ENCODE measurements at regions not wholly inside any gene's neighbourhood (a gene's known extent, or its start where the extent isn't known, plus 50 kb on each side); places are given as distances from the start of the nearest gene placed in this dataset.
A peak's percentile ranks its signal among the peaks of the same experiment; 100 is the strongest.
"Not testable (repeated sequence)": the region's sequence is repeated elsewhere in the genome, so short reads cannot be mapped to it uniquely, and the experiment has no call there.

DNA sequence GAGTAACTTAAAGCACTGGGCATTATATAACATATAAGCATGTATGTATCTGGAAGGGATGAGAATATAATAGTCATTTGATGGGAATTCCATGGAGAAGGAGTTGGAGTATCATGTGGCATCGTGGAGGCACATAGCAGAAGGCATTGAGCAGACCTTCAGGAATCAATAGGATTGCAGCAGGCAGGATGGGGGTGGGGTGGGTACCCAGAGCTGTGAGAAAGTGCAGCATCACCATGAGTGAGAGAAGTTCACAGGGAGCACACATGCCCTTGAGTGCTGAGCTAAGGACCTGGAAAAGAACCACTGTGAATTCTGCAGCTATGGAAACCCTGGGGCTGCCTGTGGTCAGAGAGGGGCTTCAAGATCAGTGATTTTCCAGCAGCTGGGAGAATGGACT is 57.3 kb downstream of the MED10 start:
- no peak for DNase-seq

DNA sequence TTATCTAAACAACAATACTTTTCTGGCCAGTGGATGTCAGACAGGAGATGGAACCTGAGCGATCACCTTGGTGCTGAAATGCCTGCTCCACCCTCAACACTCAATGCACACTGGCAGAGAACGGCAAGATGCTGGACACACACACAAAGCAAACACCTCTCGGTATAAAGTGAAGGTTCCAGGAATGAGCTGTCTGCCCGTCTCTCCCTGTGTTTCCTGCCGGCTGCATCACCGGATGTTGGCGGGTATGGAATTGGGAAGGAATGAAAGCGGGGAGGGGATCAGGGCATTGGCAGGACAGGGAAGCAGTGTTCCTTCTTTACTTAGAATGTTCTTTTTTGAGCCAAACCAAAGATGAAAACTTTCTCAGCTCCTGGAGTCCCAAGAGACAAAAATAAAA is 59.2 kb downstream of the MED10 start:
- DNase-seq: no peak

DNA sequence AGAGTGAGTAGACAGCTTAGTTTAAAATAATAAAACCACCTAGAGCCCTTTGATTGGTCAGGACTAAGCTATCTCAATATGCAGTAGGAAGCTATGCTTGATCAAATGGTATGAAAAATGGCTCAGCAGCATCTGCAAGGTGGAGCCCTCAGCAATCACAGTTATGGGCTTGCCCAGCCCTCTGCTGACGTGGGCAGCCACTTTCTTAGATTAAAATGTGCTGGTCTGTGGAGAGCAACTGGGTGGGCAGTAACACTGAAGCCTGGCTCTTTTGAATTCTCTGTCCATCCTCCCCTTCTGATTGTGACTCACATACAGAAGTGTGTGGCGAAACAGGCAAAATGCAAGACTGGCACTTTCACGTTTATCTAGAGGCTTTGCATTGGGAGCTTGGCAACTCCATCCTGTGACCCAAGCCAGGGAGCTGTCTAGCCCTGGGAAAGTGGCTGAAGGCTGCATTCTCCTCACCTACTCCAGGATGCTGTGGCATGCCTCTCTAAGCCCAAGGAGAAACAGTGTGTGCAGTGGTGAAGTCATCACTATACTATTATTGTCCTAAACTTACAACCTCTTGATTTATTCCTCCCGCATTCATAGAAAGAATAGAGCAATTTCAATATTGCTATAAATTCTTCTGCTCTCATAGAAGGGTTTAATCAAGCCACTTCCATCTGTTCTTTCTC is 61.1 kb downstream of the MED10 start:
- no peak for DNase-seq

DNA sequence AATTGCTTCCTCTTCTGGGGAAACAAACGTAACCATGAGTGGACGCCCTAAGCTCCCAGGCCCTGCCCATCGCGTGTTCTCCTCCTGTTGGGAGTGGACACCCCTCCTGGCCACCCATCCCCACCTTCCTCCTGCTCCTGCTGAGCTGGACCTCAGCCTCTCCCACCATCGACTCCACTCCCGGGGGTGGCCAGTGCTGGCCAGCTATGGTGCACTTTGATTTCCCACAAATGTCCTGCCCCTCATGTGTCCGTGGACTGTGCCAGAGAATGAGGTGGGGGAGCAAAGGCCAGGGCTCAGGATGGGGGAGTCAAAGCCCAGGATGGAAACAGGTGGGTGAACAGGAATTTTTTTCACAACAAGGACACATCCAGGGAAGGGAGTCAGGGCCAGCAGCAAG is 62.8 kb downstream of the MED10 start:
- DNase-seq: no peak

DNA sequence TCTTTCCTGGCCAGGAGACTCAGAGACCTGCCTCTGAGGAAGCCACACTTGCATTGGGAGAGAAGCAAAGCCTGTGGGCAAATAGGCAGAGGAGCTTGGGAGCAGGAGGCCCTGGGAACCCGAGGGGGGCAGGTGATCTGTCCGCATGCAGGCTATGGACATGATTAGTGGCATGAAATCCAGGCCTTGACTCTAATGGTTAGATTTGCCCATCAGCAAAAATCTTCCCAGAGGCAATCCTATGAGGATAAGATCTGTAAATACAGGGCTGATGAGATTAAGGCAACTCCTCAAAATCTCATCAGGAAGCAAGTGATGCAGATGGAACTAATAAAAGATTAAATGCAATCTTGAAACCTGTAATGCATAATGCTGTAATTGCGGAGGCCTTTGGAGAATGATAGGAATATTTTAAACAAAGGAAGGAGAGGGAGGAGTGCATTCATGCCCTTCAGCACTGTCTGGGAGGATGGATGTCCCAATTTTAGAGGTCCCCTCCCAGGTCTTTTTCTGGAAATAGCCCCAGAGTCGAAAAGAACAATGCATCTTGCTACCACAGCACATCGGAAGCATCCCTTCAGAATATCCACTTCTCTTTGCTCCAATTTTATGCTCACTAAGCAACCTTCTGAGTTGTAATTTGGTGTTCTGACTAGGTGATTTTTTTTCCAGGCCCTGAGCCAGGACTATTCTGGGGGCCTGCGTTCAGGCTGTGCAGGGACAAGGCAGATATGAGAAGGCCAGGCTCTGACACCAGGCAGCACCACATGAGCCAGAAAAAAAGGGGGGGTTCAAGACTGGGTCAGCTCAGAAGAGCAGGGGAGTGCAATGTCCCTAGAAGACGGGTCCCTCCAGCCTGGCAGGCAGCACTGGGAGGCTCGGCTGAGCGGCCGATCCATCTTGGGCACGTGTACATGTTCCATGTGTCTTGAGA is 66.5 kb downstream of the MED10 start:
- no peak for DNase-seq

DNA sequence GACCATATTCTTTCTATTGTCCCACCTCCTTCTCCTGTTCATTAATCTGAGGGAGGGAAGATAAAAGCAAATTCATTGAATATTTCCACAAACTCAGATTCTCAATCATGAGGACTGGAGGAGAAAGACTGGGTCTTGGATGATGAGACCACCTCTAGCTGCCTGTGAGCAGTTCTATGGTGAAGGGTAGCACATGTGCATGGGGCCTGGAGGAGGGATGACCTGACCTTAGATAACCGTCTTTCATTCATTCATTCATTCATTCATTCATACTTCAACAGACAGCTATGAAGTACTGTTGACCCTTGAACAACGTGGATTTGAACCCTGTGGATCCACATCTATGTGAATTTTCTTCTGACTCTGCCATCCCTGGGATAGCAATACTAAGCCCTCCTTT is 68.4 kb downstream of the MED10 start:
- no peak for DNase-seq

DNA sequence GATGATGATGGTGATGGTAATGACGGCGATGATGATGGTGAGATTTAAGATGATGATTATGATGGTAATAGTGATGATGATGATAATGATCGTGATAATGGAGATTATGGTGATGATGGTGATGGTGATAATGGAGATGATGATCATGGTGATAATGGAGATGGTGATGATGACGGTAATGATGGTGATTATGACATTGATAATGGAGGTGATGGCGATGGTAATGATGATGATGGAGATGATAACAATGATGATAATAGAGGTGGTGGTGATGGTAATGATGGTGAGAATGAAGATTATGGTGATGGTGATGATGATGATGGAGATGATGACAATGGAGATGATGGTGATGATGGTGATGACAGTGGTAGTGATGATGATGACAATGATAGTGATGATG is 69.7 kb downstream of the MED10 start:
- DNase-seq: no peak

DNA sequence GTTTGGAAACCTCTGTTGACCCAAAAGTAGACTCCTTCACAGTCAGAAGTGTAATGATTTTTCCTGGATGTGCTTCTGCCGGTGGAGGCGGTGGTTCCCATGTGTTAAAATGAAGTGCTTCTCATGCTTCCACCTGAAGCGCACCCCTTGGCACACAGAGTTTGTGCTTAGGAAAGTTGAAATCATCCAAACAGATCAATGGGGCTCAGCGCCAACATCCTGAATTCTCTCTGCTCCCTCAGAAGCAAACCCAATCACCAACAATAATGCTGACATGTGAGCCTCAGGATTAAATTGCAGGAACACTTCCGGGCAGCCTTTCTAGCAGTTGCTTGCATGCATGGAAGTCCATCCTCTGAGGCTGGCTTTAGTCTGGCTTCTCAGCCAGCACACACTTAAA is 71.0 kb downstream of the MED10 start:
- no peak for DNase-seq

DNA sequence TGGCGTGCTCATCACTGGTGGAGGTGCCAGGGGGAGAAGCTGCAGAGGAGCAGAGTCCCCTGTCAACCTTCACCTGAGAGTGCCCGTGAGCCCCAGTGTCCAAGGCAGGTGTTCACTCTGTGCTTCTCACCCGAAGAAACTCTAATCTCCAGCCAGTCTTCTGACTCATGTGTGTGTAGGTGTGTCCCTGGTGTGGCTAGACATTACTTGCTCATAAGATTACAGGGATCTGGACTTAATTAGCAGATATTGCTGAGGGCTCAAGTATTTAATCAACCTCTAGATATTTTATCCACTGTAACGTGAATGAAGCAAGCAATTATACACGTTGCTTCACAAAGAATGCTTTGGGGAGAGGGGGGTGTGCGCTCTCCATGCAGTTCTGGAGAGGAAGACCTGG is 72.5 kb downstream of the MED10 start:
- DNase-seq: no peak

DNA sequence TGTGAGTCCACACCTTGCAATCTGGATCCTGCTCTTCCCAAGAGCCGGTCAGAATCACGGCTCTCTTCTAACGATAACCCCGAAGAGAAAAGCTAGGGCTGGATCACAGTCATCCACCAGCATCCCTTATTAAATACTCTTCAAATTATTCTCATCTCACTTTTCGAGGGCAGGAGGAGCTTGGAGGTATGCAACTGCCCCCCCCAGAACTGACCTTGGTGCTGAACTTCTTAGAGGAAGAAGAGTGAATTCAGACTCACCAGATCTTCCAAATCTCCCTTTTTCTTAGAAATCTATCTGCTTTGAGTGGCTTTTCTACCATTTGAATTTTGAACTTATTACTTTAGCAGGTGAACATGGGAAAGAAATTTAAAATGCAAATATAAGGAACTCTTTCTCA is 75.7 kb downstream of the MED10 start:
- no peak for DNase-seq

DNA sequence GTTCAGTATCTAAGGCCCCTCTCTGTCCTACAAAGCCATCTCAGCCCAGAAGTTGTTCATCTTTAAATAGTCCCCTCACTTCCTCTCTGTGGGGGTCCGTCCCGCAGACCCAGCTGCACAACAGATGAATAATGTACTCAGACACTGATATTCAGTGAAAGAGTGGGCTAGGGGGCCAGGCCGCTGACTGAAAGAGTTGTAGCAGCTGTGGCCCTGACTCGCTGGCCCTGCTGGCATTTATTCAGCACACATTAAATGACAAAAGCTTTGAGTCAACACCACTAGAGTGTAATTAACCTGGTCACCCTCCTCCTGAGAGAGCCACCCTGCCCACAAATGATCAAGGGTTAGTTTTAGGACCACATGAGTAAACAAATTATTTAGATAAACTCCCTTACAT is 76.3 kb downstream of the MED10 start:
- DNase-seq: no peak

DNA sequence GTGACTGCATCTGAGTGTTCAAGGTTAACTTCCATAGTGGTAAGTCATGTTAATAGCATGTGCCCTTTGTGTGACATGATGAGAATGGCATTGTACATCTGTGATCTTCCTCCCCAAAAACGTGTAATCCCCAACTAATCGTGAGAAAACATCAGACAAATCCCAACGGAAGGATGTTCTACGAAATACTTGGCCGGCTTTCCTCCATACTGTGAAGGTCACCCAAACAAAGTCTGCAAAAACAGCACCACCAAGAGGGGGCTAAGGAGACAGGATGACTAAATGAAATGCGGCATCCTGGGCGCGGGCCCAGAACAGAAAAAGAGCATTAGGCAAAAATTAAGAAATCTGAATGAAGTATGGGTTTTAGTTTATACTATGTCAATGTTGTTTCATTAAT is 81.8 kb downstream of the MED10 start:
- DNase-seq: no peak

DNA sequence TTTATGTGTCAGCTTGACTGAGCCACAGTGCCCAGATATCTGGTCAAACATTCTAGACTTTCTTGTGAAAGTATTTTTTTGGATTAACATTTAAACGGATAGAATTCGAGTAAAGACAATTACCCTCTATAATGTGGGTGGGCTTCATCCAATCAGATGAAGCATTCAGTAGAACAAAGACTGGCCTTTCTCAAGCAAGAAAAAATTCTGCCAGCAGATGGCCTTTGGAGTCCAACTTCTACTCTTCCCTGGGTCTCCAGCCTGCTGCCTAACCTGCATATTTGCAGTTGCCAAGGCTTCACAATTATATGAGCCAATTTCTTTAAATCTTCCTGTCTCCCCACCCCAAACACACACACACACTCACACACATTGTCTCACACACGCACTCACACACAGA is 86.4 kb downstream of the MED10 start:
- peak; percentile 24 for DNase-seq

DNA sequence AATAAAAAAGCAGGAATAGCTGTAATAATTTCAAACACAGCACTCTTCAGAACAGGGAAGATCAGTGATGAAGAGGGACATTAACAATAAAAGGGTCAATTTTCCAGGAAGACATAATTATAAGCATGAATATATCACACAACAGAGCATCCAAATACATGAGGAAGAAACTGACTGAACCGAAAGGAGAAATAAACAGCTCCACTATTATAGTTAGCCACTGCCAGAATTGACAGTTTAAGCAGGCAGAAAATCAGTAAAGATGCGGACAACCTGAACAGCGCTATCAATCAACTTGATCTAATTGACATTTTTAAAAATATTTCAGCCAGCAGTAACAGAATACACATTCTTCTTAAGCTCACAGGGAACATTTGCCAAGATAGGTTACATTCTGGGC is 89.1 kb downstream of the MED10 start:
- DNase-seq: no peak

DNA sequence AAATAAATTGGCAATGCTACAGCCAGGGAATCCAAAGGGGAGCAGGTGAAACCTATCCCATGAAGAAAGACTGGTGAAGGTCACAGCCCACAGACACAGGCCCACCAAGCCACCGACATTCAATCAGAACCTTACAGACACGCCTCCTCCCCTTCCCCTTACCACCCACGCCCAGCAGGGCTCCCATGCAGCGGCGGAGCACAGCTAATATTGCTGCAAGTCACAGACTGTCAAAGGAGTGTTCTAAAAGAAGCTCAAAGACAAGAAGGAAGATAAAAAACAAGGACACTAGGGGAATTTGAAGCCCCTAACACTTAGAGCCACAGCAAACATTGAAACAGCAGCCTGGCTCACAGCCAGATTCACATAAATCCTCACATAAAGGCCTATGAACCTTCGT is 91.2 kb downstream of the MED10 start:
- DNase-seq: no peak

DNA sequence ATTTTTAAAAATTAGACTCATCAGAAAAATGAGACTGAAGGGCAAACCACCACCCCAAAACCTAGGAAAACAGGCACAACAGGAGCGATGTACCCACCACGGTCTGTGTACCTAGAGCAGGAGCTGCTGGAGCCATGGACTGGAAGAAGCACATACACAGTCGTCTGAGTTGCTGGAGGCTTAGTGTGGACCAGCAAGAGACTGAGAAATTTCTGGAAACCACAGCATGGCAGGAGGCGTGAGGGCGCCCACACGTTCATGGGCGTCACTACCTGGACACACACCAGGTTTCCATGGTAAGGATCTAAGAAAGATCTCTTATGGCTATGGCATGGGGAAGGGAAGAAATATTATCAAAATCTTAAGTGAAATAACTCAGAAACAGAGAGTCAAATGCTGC is 91.9 kb downstream of the MED10 start:
- no peak for DNase-seq

DNA sequence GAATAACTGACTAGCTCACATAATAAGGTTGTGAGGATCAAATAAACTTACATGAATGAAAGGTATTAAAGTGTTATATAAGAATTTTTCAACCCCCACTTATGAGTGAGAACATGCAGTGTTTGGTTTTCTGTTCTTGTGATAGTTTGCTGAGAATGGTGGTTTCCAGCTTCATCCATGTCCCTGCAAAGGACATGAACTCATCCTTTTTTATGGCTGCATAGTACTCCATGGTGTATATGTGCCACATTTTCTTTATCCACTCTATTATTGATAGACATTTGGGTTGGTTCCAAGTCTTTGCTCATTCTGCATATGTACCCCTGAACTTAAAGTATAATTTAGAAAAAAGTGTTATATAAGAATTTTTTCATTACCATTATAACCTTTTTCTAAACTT is 93.9 kb downstream of the MED10 start:
- DNase-seq: not testable (repeated sequence)

DNA sequence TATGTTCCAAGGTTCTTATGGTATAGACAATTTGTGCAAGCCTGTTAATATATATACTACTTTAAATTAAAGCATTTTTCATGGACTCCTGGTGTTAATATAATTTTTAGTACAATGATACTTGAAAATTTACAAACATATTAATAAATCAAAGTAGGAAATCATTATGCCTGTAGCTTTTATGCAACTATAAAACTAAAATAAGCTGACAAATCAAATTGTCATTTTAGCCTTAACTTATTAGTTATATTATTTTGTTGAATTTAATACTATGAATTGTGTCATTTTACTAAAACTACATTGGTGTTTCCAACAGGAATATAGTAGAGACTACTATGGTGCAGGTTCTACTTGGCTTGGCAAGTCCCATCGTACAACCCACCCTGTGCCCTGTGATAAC is 96.0 kb downstream of the MED10 start:
- DNase-seq: no peak

DNA sequence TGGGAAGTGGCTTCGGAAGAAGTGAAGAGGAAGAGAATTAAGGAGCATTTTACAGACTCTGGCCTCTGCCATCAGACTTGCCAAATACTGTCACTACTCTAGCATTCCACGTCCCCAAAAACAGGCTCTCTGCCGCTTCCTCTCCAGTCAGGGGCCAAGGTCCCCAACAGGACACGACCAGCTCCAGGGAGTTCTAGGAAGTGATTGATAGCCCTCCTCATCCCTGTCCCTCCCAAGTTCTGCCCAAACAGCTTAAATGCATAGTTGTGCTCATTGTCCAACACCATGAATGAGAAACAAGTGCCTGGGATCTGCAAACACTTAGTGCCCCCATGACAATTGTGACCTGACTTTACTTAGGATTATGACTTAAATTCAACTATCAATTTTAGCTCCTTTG is 96.5 kb downstream of the MED10 start:
- DNase-seq: no peak

DNA sequence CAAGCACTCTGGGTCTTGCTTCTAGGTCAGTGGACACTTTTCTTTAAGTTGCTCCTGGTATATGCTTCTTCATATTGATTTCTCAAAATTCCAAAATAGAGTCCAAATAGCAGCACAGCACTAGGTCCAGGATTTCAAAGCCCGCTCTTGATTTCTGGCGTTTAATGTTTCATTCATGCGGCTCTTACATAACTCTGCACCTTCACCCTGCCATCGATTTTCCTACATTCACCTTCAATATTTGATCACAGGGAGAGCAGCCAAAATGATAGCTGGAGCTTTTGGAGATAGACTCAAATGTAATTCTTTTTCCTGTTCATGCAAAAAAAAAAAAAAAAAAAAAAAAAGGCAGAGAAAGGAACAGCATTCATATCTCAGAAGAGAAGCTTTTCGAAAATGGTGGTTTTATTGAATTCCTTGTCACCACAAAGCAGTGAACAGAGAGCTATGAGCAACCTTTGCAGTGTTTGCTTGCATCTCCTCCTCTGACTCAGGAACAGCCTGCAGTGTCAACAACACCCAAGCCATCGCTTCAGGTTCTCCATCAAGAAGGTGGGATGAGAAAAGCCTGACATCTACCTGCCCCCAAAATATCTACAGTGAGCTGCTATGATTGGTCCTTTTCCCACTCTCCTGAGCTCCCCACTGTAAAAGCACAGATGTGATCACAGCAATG is 97.8 kb downstream of the MED10 start:
- no peak for DNase-seq

DNA sequence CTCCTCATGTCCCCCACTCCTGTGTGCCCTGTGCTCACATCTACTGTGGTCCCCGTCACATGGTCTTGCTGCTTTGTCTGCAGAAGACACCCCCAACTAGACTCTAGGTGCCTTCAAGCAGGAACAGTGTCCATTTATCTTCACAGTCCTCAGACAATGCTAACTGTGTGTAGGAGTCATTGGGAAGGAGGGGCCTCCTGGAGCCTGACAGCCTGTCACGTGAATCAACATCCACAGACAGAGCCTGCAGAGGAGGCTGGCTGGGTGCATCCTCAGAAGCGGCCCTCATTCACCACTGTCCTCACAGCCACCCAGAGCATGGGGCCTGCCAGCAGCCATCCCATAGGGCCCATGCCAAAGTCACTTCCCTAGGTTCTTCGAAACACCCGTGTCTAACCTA is 98.7 kb downstream of the MED10 start:
- DNase-seq: no peak

DNA sequence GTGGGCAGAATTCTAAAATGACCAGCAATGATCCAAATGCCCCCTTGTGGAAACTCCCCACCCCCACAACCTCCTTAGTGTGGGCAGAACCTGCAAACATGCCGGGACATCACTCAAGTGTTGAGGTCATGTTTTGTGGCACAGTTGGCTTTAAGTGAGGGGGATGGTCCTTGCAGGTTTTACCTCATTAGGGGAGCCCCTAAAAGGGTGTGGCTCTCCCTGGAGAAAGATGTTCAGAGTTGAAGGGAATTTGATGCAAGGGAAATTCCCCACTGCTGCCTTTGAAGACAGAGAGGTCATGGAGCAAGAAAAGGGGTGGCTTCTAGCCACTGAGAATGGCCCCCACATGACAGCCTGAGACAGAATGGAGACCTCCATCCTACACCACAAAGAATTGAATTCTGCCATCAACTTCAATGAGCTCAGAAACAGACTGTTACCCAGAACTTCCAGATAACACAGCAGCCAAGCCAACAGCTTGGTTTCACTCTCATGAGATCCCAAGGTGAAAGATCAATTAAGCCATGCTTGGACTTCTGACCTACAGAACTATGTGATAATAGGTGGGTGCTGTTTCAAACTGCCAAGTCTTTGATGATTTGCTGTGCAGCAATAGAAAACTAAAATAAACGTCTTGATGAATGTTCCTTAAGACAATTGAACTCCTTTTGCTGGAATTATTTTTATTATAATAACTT is 103.4 kb downstream of the MED10 start:
- no peak for DNase-seq

DNA sequence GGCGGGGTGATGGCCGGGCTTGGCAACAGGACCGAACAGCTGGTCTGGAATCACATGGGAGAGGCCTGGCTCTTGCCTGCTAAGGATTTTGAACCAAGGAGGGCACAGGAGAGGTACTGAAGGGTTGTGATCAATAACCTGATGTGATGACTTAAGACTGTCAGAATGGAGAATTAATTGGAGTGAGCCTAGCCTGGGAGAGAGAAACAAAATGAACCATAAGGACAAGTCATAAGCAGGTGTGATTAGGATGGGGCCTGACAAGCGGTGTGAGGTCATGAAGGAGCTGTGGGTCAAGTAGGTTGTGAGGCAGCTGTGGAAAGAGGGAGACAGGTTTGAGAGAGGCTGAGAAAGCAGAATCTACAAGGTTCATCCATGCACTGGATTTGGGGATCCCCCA is 104.6 kb downstream of the MED10 start:
- DNase-seq: no peak

All from CD4-positive, alpha-beta T cell treated with Interleukin-12 subunit alpha and Interleukin-12 subunit beta, for 1 hour (primary cell).